ENCODE measurements at regions not wholly inside any gene's neighbourhood (a gene's known extent, or its start where the extent isn't known, plus 50 kb on each side); places are given as distances from the start of the nearest gene placed in this dataset.

DNA sequence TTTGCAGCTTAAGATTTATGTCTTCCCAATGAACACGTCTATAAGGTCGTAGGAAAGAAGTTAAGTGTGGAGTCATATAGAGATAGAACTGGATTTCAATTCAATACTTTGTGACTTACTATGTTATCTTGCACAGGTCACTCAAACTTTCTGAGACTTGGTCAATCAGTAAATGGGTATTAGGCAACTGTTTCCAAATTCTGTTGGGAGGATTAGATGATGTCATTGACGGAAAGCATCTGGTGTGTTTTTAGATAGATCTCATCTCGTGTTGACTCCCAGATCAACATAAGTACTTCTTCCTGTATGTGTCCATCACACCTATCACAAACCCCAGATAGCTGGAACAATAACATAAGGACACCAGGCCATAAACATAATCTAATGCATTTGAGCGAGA lies 771.1 kb upstream of the FANCL start:
- no peak overlapping the region for H3K27ac ChIP-seq
- DNase-seq (ENCODE audit: low spot score) (no peak), ATAC-seq (ENCODE audit: insufficient number of reproducible peaks, low FRiP score, low read depth) (no peak)
- no peaks in the 10 kb centered on the region for H3K4me1 ChIP-seq (ENCODE audit: control insufficient read depth in 1 of 2, low read depth in 2 of 2)
- H3K4me3 ChIP-seq = no peak overlapping the region
- no peaks in the 10 kb centered on the region for H3K36me3 ChIP-seq
- H3K9me3 ChIP-seq = no peaks in the 10 kb centered on the region
- TF ChIP-seq CTCF (IDR thresholded peaks at IDR 0.05) = no peak
- no peaks in the 10 kb centered on the region for H3K27me3 ChIP-seq (replicated peaks; ENCODE audit: insufficient read depth)

GRCh38 chr2:59008950-59009349 lies 767.8 kb upstream of the FANCL start:
- H3K36me3 ChIP-seq = no peaks in the 10 kb centered on the region
- ATAC-seq (ENCODE audit: insufficient number of reproducible peaks, low FRiP score, low read depth) = no peak
- no peak for TF ChIP-seq CTCF (IDR thresholded peaks at IDR 0.05)
- no peak overlapping the region for H3K4me3 ChIP-seq
- H3K4me1 ChIP-seq (ENCODE audit: control insufficient read depth in 1 of 2, low read depth in 2 of 2) = no peaks in the 10 kb centered on the region
- H3K27ac ChIP-seq = no peak overlapping the region
- H3K9me3 ChIP-seq = no peaks in the 10 kb centered on the region
- no peaks in the 10 kb centered on the region for H3K27me3 ChIP-seq (replicated peaks; ENCODE audit: insufficient read depth)
- no peak for DNase-seq (ENCODE audit: low spot score)

DNA sequence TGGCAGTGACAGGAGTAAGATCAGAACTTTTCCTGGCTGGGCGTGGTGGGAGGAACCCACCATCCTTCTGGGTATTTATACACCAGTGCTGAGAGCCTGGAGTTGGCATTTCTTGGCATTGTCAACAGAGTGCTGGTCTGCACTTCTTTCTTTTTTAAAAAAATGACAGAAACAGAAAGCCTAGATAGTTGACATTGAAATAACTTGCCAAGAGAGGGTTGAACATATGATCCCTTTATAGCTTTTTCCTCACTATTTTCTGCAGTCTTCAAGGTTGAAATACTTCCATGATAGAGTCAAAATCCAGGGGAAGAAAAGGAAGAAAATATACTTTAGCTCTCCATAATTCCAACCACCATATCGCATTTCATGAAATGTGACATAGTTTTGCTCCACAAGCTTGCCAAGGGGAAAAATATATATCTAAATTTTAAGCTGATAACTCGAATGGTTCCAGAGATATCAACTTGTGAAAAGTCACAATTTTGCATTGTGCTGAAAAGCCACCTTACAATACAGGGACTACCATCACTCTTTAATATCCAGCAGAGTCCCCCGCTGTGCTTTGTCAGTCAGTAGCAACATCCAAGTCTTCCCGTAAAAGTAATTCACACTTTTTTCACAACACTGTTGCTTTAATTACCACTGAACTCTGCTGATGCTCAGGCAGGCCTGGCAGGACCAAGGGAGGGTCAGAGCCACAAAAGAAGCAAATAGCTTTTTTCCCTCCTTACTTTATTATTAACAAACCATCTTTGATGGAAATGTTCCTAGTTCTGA lies 764.9 kb upstream of the FANCL start:
- DNase-seq (ENCODE audit: low spot score) (no peak), ATAC-seq (ENCODE audit: insufficient number of reproducible peaks, low FRiP score, low read depth) (no peak)
- Histone ChIP-seq H3K27ac (no peak overlapping the region), H3K27me3 (replicated peaks; ENCODE audit: insufficient read depth) (no peaks in the 10 kb centered on the region), H3K4me1 (ENCODE audit: control insufficient read depth in 1 of 2, low read depth in 2 of 2) (no peaks in the 10 kb centered on the region), H3K36me3 (no peaks in the 10 kb centered on the region), H3K9me3 (no peaks in the 10 kb centered on the region), H3K4me3 (no peak overlapping the region)
- TF ChIP-seq CTCF (IDR thresholded peaks at IDR 0.05) = no peak

GRCh38 chr2:59004621-59005020 lies 763.5 kb upstream of the FANCL start:
- no peak for ATAC-seq (ENCODE audit: insufficient number of reproducible peaks, low FRiP score, low read depth)

GRCh38 chr2:59000796-59001195 lies 759.7 kb upstream of the FANCL start:
- Histone ChIP-seq H3K27ac (no peak overlapping the region), H3K4me1 (ENCODE audit: control insufficient read depth in 1 of 2, low read depth in 2 of 2) (no peaks in the 10 kb centered on the region), H3K27me3 (replicated peaks; ENCODE audit: insufficient read depth) (no peaks in the 10 kb centered on the region), H3K4me3 (no peak overlapping the region), H3K36me3 (no peaks in the 10 kb centered on the region), H3K9me3 (no peaks in the 10 kb centered on the region)
- ATAC-seq (ENCODE audit: insufficient number of reproducible peaks, low FRiP score, low read depth) = no peak
- DNase-seq (ENCODE audit: low spot score) = no peak
- TF ChIP-seq CTCF (IDR thresholded peaks at IDR 0.05) = no peak

More at GRCh38 chr2:59004621-59005020, 763.5 kb upstream of the FANCL start:
- TF ChIP-seq CTCF (IDR thresholded peaks at IDR 0.05) = no peak
- no peaks in the 10 kb centered on the region for H3K4me1 ChIP-seq (ENCODE audit: control insufficient read depth in 1 of 2, low read depth in 2 of 2)
- no peak overlapping the region for H3K27ac ChIP-seq
- DNase-seq (ENCODE audit: low spot score) = no peak
- H3K27me3 ChIP-seq (replicated peaks; ENCODE audit: insufficient read depth) = no peaks in the 10 kb centered on the region
- H3K9me3 ChIP-seq = no peaks in the 10 kb centered on the region
- H3K4me3 ChIP-seq = no peak overlapping the region
- H3K36me3 ChIP-seq = no peaks in the 10 kb centered on the region
